Erythroblast (primary cell): ENCODE measurements at regions not wholly inside any gene's neighbourhood (a gene's known extent, or its start where the extent isn't known, plus 50 kb on each side); places are given as distances from the start of the nearest gene placed in this dataset.

ENCODE experiments used
- GATA1 ChIP-seq: IDR thresholded peaks from 2 replicates; pipeline ENCODE4 v1.6.1; 2011; ENCODE audit warnings: low read depth, mild to moderate bottlenecking, control low read depth, low read length, moderate library complexity
- POLR2A ChIP-seq: IDR thresholded peaks from 2 replicates; pipeline ENCODE4 v1.6.1; 2011; ENCODE audit warnings: mild to moderate bottlenecking, low read length

- TF ChIP-seq POLR2A (no peak), GATA1 (no peak)
These were observed 108.7 kb upstream of the ALDH1A3 start for GRCh38 chr15:100770661-100771584.
